Caco-2 (cell line): ENCODE measurements at regions not wholly inside any gene's neighbourhood (a gene's known extent, or its start where the extent isn't known, plus 50 kb on each side); places are given as distances from the start of the nearest gene placed in this dataset.

Experiments
- BruUV-seq: library from RNA; stranded (reverse); fragments of 400-500 nt; replicated peaks from 2 replicates; lab custom pipeline; 2021; lab: Mats Ljungman, UMichigan
- CTCF ChIA-PET: fragments of 300-600 bp; sonication (Branson Sonifier 250); formaldehyde crosslinking; loops from one replicate; lab custom pipeline; 2022; ENCODE audit warnings: antibody characterized with exemption; lab: Charles Lee
- POLR2A ChIA-PET: fragments of 300-600 bp; sonication (Branson Sonifier 250); formaldehyde crosslinking; loops from one replicate; lab custom pipeline; 2022; ENCODE audit warnings: antibody characterized with exemption; lab: Charles Lee
- DNase-seq, 2 experiments: peaks; one replicate each; pipeline versions ENCODE4 v3.0.0 to v3.0.0-alpha.2; 2020 to 2022
- H3K27me3 ChIP-seq: replicated peaks from 2 replicates; pipeline ENCODE4 v1.6.0; 2011; ENCODE audit warnings: low read length; ENCODE audit not compliant: control insufficient read depth, insufficient read depth
- H3K36me3 ChIP-seq: 2 replicates; pipeline ENCODE4 v1.5.1; 2011; ENCODE audit warnings: low read length; ENCODE audit not compliant: control insufficient read depth, insufficient read depth
- H3K4me1 ChIP-seq: fragments of 250-450 bp; sonication (Bioruptor Pico); 2 replicates; pipeline ENCODE4 v1.5.1; 2020; ENCODE audit warnings: mild to moderate bottlenecking
- H3K4me3 ChIP-seq: 2 replicates; pipeline ENCODE4 v1.5.1; 2011; ENCODE audit warnings: low read depth, mild to moderate bottlenecking, control low read depth, low read length
- H3K9me3 ChIP-seq: fragments of 250-450 bp; sonication (Bioruptor Pico); 2 replicates; pipeline ENCODE4 v1.5.1; 2020; ENCODE audit warnings: mild to moderate bottlenecking, moderate library complexity
- H3K27ac Mint-ChIP-seq: one replicate; pipeline ENCODE4 v1.8.0; 2022; ENCODE audit warnings: mixed read lengths; ENCODE audit not compliant: unreplicated experiment
- H3K27me3 Mint-ChIP-seq: one replicate; pipeline ENCODE4 v1.8.0; 2022; ENCODE audit warnings: mixed read lengths; ENCODE audit not compliant: insufficient read depth, unreplicated experiment
- H3K36me3 Mint-ChIP-seq: one replicate; pipeline ENCODE4 v1.8.0; 2022; ENCODE audit warnings: mild to moderate bottlenecking, mixed read lengths; ENCODE audit not compliant: insufficient read depth, unreplicated experiment
- H3K4me1 Mint-ChIP-seq: one replicate; pipeline ENCODE4 v1.8.0; 2022; ENCODE audit warnings: low read depth, mixed read lengths; ENCODE audit not compliant: unreplicated experiment
- H3K4me3 Mint-ChIP-seq: one replicate; pipeline ENCODE4 v1.8.0; 2022; ENCODE audit warnings: mild to moderate bottlenecking, moderate library complexity, mixed read lengths; ENCODE audit not compliant: unreplicated experiment
- H3K9me3 Mint-ChIP-seq: one replicate; pipeline ENCODE4 v1.8.0; 2022; ENCODE audit warnings: mixed read lengths; ENCODE audit not compliant: unreplicated experiment
- intact Hi-C: fragments of 100-400 bp; cut with micrococcal nuclease; formaldehyde crosslinking; loops from one replicate; pipeline ENCODE4 v1.10.0; 2022; ENCODE audit not compliant: unreplicated experiment
- TF ChIP-seq, protein P1 (sequence below), 2 experiments: fragments of 200-600 bp in 1 of 2; IDR thresholded peaks; 1 replicate in 1 of 2; 2 replicates in 1 of 2; pipeline versions ENCODE4 v1.5.1 to v1.8.0; 2011 to 2022; ENCODE audit warnings: antibody characterized with exemption in 1 of 2, control low read depth in 1 of 2, inconsistent platforms in 1 of 2, low read depth in 1 of 2, low read length in 1 of 2, mild to moderate bottlenecking in 1 of 2, moderate library complexity in 1 of 2; ENCODE audit not compliant: insufficient read depth in 1 of 2, severe bottlenecking in 1 of 2, unreplicated experiment in 1 of 2

DNA sequence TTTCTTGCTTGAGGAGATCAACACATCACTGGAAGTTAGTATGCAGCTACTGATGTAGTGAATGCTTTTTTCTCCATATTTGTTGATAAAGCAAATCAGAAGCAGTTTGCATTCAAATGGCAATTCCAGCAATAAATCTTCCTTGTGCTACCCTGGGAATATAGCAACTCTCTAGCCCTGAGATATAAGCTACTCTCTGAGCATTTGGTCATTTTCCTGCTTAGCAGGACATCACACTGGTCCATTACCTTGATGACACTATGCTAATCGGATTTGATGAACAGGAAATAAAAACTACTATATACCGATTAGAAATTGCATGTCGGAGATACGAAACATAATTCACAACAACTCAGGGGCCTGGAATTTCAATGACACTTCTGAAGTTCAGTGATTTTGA is 152.7 kb downstream of the CBLN2 start:
- no peaks in the 10 kb centered on the region for H3K36me3 ChIP-seq
- ChIA-PET CTCF (no interaction called here), POLR2A (no interaction called here)
- BruUV-seq: no TSS peak
- no peaks in the 10 kb centered on the region for H3K27me3 ChIP-seq
- Mint-ChIP-seq H3K36me3 (no peaks in the 10 kb centered on the region), H3K4me3 (no peak overlapping the region), H3K4me1 (no peaks in the 10 kb centered on the region), H3K27me3 (no peaks in the 10 kb centered on the region), H3K27ac (no peak overlapping the region), H3K9me3 (no peaks in the 10 kb centered on the region)
- TF ChIP-seq, protein P1, sequence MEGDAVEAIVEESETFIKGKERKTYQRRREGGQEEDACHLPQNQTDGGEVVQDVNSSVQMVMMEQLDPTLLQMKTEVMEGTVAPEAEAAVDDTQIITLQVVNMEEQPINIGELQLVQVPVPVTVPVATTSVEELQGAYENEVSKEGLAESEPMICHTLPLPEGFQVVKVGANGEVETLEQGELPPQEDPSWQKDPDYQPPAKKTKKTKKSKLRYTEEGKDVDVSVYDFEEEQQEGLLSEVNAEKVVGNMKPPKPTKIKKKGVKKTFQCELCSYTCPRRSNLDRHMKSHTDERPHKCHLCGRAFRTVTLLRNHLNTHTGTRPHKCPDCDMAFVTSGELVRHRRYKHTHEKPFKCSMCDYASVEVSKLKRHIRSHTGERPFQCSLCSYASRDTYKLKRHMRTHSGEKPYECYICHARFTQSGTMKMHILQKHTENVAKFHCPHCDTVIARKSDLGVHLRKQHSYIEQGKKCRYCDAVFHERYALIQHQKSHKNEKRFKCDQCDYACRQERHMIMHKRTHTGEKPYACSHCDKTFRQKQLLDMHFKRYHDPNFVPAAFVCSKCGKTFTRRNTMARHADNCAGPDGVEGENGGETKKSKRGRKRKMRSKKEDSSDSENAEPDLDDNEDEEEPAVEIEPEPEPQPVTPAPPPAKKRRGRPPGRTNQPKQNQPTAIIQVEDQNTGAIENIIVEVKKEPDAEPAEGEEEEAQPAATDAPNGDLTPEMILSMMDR (IDR thresholded peaks at IDR 0.05; ENCODE audit: insufficient read depth in 1 of 2, low read depth in 1 of 2, low read length in 1 of 2, severe bottlenecking in 1 of 2, unreplicated experiment in 1 of 2): no peak
- DNase-seq: no peak
- H3K4me1 ChIP-seq: no peaks in the 10 kb centered on the region
- no peaks in the 10 kb centered on the region for H3K9me3 ChIP-seq
- H3K4me3 ChIP-seq: no peak overlapping the region
- intact Hi-C loops: no loop called here

DNA sequence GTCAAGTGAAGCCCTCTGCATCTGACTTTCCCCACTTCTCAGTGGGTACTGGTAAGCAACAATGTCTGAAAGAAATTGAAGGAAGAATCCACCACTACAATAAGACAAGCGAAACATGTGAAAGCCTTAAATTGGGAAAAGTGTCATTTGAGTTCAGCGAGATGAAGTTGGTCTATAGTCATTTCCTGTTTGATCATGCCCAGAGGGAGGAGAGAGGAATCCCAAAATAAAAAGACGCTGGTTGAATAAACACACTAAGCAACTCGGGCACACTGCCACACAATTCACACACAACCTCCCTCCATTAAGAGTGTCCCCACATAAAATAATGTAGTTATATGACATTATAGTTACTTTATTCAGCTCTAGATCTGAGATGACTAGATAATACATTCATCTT is 166.1 kb downstream of the CBLN2 start:
- POLR2A ChIA-PET: no interaction called here
- Histone ChIP-seq H3K4me1 (no peaks in the 10 kb centered on the region), H3K4me3 (no peak overlapping the region), H3K36me3 (no peaks in the 10 kb centered on the region), H3K27me3 (no peaks in the 10 kb centered on the region), H3K9me3 (no peaks in the 10 kb centered on the region)
- H3K36me3 Mint-ChIP-seq: no peaks in the 10 kb centered on the region
- intact Hi-C loops: no loop called here
- no peak overlapping the region for H3K4me3 Mint-ChIP-seq
- BruUV-seq: no TSS peak
- no peaks in the 10 kb centered on the region for H3K9me3 Mint-ChIP-seq
- H3K4me1 Mint-ChIP-seq: no peaks in the 10 kb centered on the region
- H3K27ac Mint-ChIP-seq: no peak overlapping the region
- CTCF ChIA-PET: no interaction called here
- no peaks in the 10 kb centered on the region for H3K27me3 Mint-ChIP-seq
- TF ChIP-seq, protein P1 (IDR thresholded peaks at IDR 0.05; ENCODE audit: insufficient read depth in 1 of 2, low read depth in 1 of 2, low read length in 1 of 2, severe bottlenecking in 1 of 2, unreplicated experiment in 1 of 2): no peak
- no peak for DNase-seq

DNA sequence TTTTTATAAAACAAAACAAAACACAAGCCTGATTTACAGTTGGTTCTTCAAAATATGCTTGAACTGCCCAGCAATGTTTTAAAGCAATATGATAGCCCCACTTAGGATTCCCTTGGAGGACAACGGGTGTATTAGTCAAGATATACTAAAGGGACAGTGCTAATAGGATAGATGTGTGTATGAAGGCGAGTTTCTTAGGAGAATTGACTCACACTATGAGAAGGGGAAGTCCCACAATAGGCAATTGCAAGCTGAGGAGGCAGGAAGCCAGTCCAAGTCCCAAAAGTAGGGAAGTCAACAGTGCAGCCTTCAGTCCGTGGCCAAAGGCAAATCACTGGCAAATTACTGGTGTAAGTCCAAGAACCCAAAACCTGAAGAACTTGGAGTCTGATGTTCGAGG is 167.9 kb downstream of the CBLN2 start:
- Mint-ChIP-seq H3K4me1 (no peaks in the 10 kb centered on the region), H3K36me3 (no peaks in the 10 kb centered on the region), H3K27me3 (no peaks in the 10 kb centered on the region), H3K4me3 (no peak overlapping the region), H3K9me3 (no peaks in the 10 kb centered on the region), H3K27ac (no peak overlapping the region)
- no peak for DNase-seq
- H3K27me3 ChIP-seq: no peaks in the 10 kb centered on the region
- H3K4me1 ChIP-seq: no peaks in the 10 kb centered on the region
- no peak overlapping the region for H3K4me3 ChIP-seq
- BruUV-seq: no TSS peak
- TF ChIP-seq, protein P1 (IDR thresholded peaks at IDR 0.05; ENCODE audit: insufficient read depth in 1 of 2, low read depth in 1 of 2, low read length in 1 of 2, severe bottlenecking in 1 of 2, unreplicated experiment in 1 of 2): no peak
- ChIA-PET POLR2A (no interaction called here), CTCF (no interaction called here)
- H3K9me3 ChIP-seq: no peaks in the 10 kb centered on the region
- H3K36me3 ChIP-seq: no peaks in the 10 kb centered on the region
- intact Hi-C loops: no loop called here
